ENCODE measurements at regions not wholly inside any gene's neighbourhood (a gene's known extent, or its start where the extent isn't known, plus 50 kb on each side); places are given as distances from the start of the nearest gene placed in this dataset.

- DNase-seq (ENCODE audit: low read depth), result peak; percentile 87
- no peak overlapping the region for H3K4me3 ChIP-seq (ENCODE audit: low read depth, low read length)
- TF ChIP-seq, protein P1, sequence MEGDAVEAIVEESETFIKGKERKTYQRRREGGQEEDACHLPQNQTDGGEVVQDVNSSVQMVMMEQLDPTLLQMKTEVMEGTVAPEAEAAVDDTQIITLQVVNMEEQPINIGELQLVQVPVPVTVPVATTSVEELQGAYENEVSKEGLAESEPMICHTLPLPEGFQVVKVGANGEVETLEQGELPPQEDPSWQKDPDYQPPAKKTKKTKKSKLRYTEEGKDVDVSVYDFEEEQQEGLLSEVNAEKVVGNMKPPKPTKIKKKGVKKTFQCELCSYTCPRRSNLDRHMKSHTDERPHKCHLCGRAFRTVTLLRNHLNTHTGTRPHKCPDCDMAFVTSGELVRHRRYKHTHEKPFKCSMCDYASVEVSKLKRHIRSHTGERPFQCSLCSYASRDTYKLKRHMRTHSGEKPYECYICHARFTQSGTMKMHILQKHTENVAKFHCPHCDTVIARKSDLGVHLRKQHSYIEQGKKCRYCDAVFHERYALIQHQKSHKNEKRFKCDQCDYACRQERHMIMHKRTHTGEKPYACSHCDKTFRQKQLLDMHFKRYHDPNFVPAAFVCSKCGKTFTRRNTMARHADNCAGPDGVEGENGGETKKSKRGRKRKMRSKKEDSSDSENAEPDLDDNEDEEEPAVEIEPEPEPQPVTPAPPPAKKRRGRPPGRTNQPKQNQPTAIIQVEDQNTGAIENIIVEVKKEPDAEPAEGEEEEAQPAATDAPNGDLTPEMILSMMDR (IDR thresholded peaks at IDR 0.05; ENCODE audit: insufficient read depth, low read depth, low read length, missing control alignments), result no peak
Measured at GRCh38 chr11:47899801-47900200, 51.7 kb upstream of the NUP160 start.
